Renal cortex interstitium (tissue), 11 donors: ENCODE measurements at regions not wholly inside any gene's neighbourhood (a gene's known extent, or its start where the extent isn't known, plus 50 kb on each side); places are given as distances from the start of the nearest gene placed in this dataset.
"Not testable (repeated sequence)": the region's sequence is repeated elsewhere in the genome, so short reads cannot be mapped to it uniquely, and the experiment has no call there.

Experiments used
- DNase-seq, 11 donors: peaks; one replicate each; pipeline ENCODE4 v3.0.0-alpha.2; 2013; ENCODE audit warnings: low read depth in 9 of 11, low spot score in 4 of 11; ENCODE audit errors: extremely low read depth in 1 of 11

- DNase-seq = not testable (repeated sequence)
Measured at GRCh38 chr4:73671348-73671747, 51.1 kb upstream of the RASSF6 start.

- DNase-seq = no peak
Measured at GRCh38 chr4:73673286-73673685, 53.0 kb upstream of the RASSF6 start.

- no peak for DNase-seq
Measured at GRCh38 chr4:73674451-73674919, 54.2 kb upstream of the RASSF6 start.

- no peak for DNase-seq
Measured at GRCh38 chr4:73675623-73676022, 55.4 kb upstream of the RASSF6 start.

GRCh38 chr4:73676136-73676535 is 55.9 kb upstream of the RASSF6 start:
- no peak for DNase-seq

GRCh38 chr4:73676861-73677323 is 56.7 kb upstream of the RASSF6 start:
- DNase-seq = peak in 6 of 11 donors; percentile 25 to 46 (median 36)

- DNase-seq = no peak
Measured at GRCh38 chr4:73679836-73680235, 59.6 kb upstream of the RASSF6 start.

GRCh38 chr4:73681776-73682175 is 58.6 kb upstream of the CXCL8 start:
- no peak for DNase-seq

GRCh38 chr4:73682508-73682907 is 57.9 kb upstream of the CXCL8 start:
- no peak for DNase-seq

- no peak for DNase-seq
Measured at GRCh38 chr4:73683033-73683432, 57.3 kb upstream of the CXCL8 start.

- no peak for DNase-seq
Measured at GRCh38 chr4:73683456-73683855, 56.9 kb upstream of the CXCL8 start.

- DNase-seq = no peak
Measured at GRCh38 chr4:73684097-73684496, 56.3 kb upstream of the CXCL8 start.

GRCh38 chr4:73685052-73685451 is 55.3 kb upstream of the CXCL8 start:
- no peak for DNase-seq

GRCh38 chr4:73687421-73687820 is 52.9 kb upstream of the CXCL8 start:
- DNase-seq = no peak

- no peak for DNase-seq
Measured at GRCh38 chr4:73690051-73690738, 50.2 kb upstream of the CXCL8 start.
